ENCODE measurements at regions not wholly inside any gene's neighbourhood (a gene's known extent, or its start where the extent isn't known, plus 50 kb on each side); places are given as distances from the start of the nearest gene placed in this dataset.
"Not testable (repeated sequence)": the region's sequence is repeated elsewhere in the genome, so short reads cannot be mapped to it uniquely, and the experiment has no call there.

DNA sequence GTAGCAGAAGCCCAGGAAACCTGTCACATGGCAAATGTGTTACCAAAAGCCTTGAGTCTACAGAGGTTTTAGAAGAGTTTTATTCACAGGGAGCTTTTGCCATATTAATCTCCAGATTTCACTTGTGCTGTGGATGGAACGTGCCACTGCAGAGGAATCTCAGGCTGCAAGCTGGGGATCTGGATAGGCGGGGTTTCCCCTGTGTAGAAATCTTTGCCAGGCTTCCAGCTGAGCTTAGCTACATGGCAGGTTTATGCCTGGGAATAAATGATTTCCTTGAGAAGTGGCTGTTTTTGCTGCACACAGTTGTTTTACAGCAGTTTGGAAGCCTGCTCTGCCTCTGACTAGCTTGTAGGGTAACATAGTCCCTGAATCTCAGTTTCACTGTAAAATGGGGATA, 224.6 kb upstream of the PLPPR1 start:
- H3K27ac ChIP-seq, result no peak overlapping the region
- ChIA-PET CTCF (no interaction called here), POLR2A (ENCODE audit: low non-redundant PET) (no interaction called here)
- DNase-seq (ENCODE audit: low spot score), result no peak
- TF ChIP-seq, protein P1, sequence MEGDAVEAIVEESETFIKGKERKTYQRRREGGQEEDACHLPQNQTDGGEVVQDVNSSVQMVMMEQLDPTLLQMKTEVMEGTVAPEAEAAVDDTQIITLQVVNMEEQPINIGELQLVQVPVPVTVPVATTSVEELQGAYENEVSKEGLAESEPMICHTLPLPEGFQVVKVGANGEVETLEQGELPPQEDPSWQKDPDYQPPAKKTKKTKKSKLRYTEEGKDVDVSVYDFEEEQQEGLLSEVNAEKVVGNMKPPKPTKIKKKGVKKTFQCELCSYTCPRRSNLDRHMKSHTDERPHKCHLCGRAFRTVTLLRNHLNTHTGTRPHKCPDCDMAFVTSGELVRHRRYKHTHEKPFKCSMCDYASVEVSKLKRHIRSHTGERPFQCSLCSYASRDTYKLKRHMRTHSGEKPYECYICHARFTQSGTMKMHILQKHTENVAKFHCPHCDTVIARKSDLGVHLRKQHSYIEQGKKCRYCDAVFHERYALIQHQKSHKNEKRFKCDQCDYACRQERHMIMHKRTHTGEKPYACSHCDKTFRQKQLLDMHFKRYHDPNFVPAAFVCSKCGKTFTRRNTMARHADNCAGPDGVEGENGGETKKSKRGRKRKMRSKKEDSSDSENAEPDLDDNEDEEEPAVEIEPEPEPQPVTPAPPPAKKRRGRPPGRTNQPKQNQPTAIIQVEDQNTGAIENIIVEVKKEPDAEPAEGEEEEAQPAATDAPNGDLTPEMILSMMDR (conservative IDR thresholded peaks at IDR 0.05; ENCODE audit: low read depth), result no peak

DNA sequence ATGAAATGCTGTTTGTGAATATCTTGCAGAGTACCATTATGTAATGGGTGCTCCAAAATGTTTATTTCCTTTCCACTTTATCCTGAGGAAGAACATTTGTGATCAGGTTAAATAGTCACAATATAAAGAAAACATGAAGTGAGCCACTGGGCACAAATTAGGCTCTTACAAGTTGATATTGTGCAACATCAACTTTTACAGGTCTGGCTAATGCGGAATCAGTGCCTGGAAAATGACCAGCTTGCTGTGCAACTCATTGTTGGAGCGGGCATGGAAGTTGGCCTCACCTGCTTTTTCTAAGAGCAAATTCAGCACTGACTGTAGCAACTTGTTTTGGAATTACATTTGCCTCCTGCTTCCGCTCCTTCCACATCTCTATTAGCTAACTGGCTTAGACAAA, 216.9 kb upstream of the PLPPR1 start:
- CTCF ChIA-PET, result no interaction called here
- no peak overlapping the region for H3K27ac ChIP-seq
- POLR2A ChIA-PET (ENCODE audit: low non-redundant PET), result no interaction called here
- no peak for DNase-seq (ENCODE audit: low spot score)
- TF ChIP-seq, protein P1 (conservative IDR thresholded peaks at IDR 0.05; ENCODE audit: low read depth), result no peak

DNA sequence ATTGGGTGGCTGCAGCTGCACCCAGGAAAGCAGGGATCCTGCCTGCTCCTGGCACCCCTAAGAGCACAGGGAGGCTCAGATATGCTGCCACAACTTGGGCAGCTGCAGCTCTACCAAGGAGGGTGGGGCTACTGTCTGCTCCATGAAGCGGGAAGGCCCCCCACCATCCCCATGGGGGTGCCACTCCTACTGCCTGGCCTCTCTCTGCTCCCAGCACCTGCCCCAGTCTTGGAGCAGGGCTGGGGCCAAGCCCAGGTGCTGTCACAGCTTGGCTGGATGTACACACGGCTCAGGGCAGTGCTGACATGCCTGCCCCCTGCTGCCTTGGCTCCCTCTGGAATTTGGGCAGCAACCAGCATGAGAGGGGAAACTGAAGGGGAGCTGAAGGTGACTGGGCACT, 214.7 kb upstream of the PLPPR1 start:
- TF ChIP-seq, protein P1 (conservative IDR thresholded peaks at IDR 0.05; ENCODE audit: low read depth), result no peak
- no peak overlapping the region for H3K27ac ChIP-seq
- no peak for DNase-seq (ENCODE audit: low spot score)
- ChIA-PET CTCF (no interaction called here), POLR2A (ENCODE audit: low non-redundant PET) (no interaction called here)

DNA sequence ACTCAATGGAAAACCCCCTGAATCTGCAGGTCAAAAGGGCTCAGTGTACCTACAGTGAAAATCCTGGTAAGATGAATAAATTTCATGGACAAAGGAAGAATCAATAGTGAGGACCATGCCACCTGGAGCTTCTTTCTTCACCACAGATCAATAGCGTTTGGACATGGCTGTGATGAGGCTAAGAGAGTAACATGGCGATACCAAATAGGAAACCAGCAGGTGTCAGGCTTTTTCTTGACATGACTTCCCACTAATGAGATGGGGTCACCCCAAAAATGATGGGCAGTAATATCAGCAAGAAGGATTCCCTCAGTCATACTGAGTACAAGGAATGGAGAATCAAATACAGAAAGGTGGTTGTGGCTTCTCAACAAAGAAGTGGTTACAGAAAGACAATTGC, 208.5 kb upstream of the PLPPR1 start:
- TF ChIP-seq, protein P1 (conservative IDR thresholded peaks at IDR 0.05; ENCODE audit: low read depth), result no peak
- CTCF ChIA-PET, result interaction anchor here (0.6 kb wide), 1 partner anchor 505 kb away, joined by 3 read pairs; no protein-coding TSS in a partner anchor
- no peak overlapping the region for H3K27ac ChIP-seq
- POLR2A ChIA-PET (ENCODE audit: low non-redundant PET), result no interaction called here
- DNase-seq (ENCODE audit: low spot score), result no peak

DNA sequence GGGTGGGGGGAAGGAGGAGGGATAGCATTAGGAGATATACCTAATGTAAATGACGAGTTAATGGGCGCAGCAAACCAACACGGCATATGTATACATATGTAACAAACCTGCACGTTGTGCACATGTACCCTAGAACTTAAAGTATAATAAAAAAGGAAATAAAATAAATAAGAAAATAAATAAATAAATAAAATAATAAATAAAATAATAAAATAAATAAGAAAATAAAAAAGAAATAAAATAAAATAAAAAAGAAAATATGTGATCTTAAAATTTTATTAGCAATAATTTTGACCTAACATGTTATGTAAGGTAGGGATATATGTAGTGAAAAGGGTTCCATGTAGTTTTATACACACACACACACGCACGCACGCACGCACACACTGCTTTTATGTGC, 195.5 kb upstream of the PLPPR1 start:
- H3K27ac ChIP-seq; CTCF ChIA-PET; POLR2A ChIA-PET (ENCODE audit: low non-redundant PET); DNase-seq (ENCODE audit: low spot score): not testable (repeated sequence)

DNA sequence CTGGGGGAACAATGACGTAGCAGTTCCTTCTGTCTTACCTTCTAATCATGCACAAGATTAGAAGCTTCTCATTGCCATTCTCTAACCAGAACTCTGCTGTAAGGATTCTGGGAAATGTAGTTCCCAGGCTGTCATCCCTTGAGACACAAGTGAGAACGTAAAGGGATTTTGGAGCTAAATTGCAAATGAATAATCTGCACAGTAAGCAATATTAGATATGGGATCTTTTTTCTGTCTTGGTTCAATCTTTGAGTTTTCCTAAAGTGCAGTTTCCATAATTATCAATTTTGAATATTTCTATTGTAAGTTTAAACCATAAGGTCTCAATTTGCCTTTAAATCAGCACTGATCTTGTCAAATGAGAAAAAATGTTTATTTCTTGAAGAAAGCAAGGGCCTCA, 189.7 kb upstream of the PLPPR1 start:
- no peak overlapping the region for H3K27ac ChIP-seq
- DNase-seq (ENCODE audit: low spot score), result no peak
- CTCF ChIA-PET, result no interaction called here
- POLR2A ChIA-PET (ENCODE audit: low non-redundant PET), result no interaction called here
- TF ChIP-seq, protein P1 (conservative IDR thresholded peaks at IDR 0.05; ENCODE audit: low read depth), result no peak

DNA sequence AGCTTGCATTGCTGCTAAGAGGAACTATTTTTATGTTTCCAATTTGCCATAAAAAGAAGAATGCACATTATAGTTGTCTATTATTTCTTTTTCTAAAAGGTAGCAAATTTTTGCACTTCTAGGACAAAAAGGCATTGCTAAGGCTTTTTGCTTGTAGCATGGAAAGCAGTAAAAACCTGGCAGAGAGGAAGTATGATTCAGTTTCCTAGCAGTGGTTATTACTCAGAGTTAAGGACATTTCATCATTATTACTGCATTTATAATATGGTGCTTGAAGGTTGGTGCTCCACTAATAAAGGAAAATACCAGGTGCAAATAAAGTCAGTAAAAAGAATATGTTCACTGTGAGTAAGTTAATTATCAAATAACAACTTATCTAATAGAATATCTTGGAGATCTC, 179.8 kb upstream of the PLPPR1 start:
- no peak for DNase-seq (ENCODE audit: low spot score)
- no peak overlapping the region for H3K27ac ChIP-seq
- ChIA-PET POLR2A (ENCODE audit: low non-redundant PET) (no interaction called here), CTCF (no interaction called here)
- TF ChIP-seq, protein P1 (conservative IDR thresholded peaks at IDR 0.05; ENCODE audit: low read depth), result no peak

Measured in RWPE1 (cell line).